OCI-LY1 (cell line): ENCODE measurements at regions not wholly inside any gene's neighbourhood (a gene's known extent, or its start where the extent isn't known, plus 50 kb on each side); places are given as distances from the start of the nearest gene placed in this dataset.
"Not testable (repeated sequence)": the region's sequence is repeated elsewhere in the genome, so short reads cannot be mapped to it uniquely, and the experiment has no call there.

Source experiments
- EZH2 ChIP-seq: fragments of 200-600 bp; sonication (generic), shearing (Covaris generic); IDR thresholded peaks from 2 replicates; pipeline ENCODE4 v1.8.0; 2017; ENCODE audit warnings: borderline replicate concordance, mixed run types, mild to moderate bottlenecking, antibody characterized with exemption, low read length, moderate library complexity, mixed read lengths
- TF ChIP-seq, protein P1 (sequence below): fragments of 200-600 bp; sonication (generic), shearing (Covaris generic); IDR thresholded peaks from 2 replicates; pipeline ENCODE4 v1.5.1; 2017; ENCODE audit warnings: mild to moderate bottlenecking, antibody characterized with exemption, low read length, moderate library complexity, mixed read lengths

DNA sequence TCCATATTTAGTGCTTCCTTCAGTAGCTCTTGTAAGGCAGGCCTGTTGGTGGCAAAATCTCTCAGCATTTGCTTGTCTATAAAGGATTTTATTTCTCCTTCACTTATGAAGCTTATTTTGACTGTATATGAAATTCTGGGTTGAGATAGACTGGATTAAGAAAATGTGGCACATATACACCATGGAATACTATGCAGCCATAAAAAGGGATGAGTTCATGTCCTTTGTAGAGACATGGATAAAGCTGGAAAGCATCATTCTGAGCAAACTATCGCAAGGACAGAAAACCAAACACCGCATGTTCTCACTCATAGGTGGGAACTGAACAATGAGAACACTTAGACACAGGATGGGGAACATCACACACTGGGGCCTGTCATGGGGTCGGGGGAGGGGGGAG, 73.1 kb downstream of the ADCYAP1 start:
- TF ChIP-seq, protein P1, sequence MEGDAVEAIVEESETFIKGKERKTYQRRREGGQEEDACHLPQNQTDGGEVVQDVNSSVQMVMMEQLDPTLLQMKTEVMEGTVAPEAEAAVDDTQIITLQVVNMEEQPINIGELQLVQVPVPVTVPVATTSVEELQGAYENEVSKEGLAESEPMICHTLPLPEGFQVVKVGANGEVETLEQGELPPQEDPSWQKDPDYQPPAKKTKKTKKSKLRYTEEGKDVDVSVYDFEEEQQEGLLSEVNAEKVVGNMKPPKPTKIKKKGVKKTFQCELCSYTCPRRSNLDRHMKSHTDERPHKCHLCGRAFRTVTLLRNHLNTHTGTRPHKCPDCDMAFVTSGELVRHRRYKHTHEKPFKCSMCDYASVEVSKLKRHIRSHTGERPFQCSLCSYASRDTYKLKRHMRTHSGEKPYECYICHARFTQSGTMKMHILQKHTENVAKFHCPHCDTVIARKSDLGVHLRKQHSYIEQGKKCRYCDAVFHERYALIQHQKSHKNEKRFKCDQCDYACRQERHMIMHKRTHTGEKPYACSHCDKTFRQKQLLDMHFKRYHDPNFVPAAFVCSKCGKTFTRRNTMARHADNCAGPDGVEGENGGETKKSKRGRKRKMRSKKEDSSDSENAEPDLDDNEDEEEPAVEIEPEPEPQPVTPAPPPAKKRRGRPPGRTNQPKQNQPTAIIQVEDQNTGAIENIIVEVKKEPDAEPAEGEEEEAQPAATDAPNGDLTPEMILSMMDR = not testable (repeated sequence)
- TF ChIP-seq EZH2 = not testable (repeated sequence)
